Pancreas (tissue), 10 donors: ENCODE measurements at regions not wholly inside any gene's neighbourhood (a gene's known extent, or its start where the extent isn't known, plus 50 kb on each side); places are given as distances from the start of the nearest gene placed in this dataset.

Experiments used
- ATAC-seq, 4 donors: fragments of 200-7000 bp; cut with Tn5 transposase; one replicate each; pipeline versions ENCODE4 v1.8.0 to v1.9.1; 2020; ENCODE audit warnings: mild to moderate bottlenecking in 4 of 4, moderate library complexity in 4 of 4
- DNase-seq, 6 donors: peaks; one replicate each; pipeline ENCODE4 v3.0.0-alpha.2; 2020
- FAIRE-seq: peaks from 2 replicates; lab custom pipeline; 2012; peaks lifted over from hg19 to GRCh38; lab: Jason Lieb, UNC
- H3K27ac ChIP-seq, 4 donors: fragments of 200-600 bp; sonication (generic); 1 replicate in 3 of 4; 2 replicates in 1 of 4; pipeline versions ENCODE4 v1.5.0 to v1.8.0; 2020
- H3K27me3 ChIP-seq, 4 donors: fragments of 200-600 bp; one replicate each; pipeline ENCODE4 v1.8.0; 2021
- H3K36me3 ChIP-seq, 3 donors: fragments of 200-600 bp; sonication (generic) in 1 of 3; one replicate each; pipeline versions ENCODE4 v1.5.0 to v1.8.0; 2020 to 2021
- H3K4me1 ChIP-seq, 3 donors: fragments of 200-600 bp; one replicate each; pipeline ENCODE4 v1.8.0; 2021
- H3K4me3 ChIP-seq, 4 donors: fragments of 200-600 bp; sonication (generic) in 2 of 4; one replicate each; pipeline versions ENCODE4 v1.5.0 to v1.8.0; 2020 to 2021
- H3K9me3 ChIP-seq, 4 donors: fragments of 200-600 bp; one replicate each; pipeline ENCODE4 v1.8.0; 2021
- CTCF ChIP-seq, 4 donors: fragments of 200-600 bp; sonication (generic) in 3 of 4; IDR thresholded peaks; one replicate each; pipeline versions ENCODE4 v1.5.0 to v1.8.0; 2021; ENCODE audit warnings: antibody characterized with exemption in 4 of 4
- WGBS, 2 donors: extraction: QIAGEN DNeasy Blood & Tissue Kit; methylation state at CpG; one replicate each; pipeline ENCODE4 v1.1.7; 2013; 5-methylcytosine and 5-hydroxymethylcytosine counted together
- intact Hi-C, 3 donors: fragments of 100-400 bp; cut with DNase I; formaldehyde crosslinking; loops; one replicate each; pipeline versions ENCODE4 v1.11.1 to v1.14.2; 2022
- donor health status: healthy with polysubstance abuse.
- donor health status: DM: no; HTN: no; CAD: no; lungs with moderate emphysema.
- donor health status: DM: no; HTN: no; CAD: no.
- donor health status: control.
- donor health status: control.
- donor health status: Bipolar disorder and iron deficiency.
- donor health status: DM: yes; HTN: yes; CAD: no.
- donor health status: DM: no; HTN: no; CAD: no.
- donor health status: DM: no; HTN: no; CAD: no.
- donor health status: DM: yes; HTN: yes; CAD: no.

GRCh38 chr4:138561276-138561880 lies 319.2 kb upstream of the SLC7A11 start:
- H3K27me3 ChIP-seq = no peaks in the 10 kb centered on the region
- intact Hi-C loops = no loop called here
- WGBS, 2 donors = 91 to 92% methylated on average over 40 of the region's 40 CpGs
- DNase-seq (peak in 1 of 6 donors; percentile 34), FAIRE-seq (no peak), ATAC-seq (no peak)
- H3K4me3 ChIP-seq = no peak overlapping the region
- no peaks in the 10 kb centered on the region for H3K9me3 ChIP-seq
- no peak for TF ChIP-seq CTCF (IDR thresholded peaks at IDR 0.05)
- no peak overlapping the region for H3K27ac ChIP-seq
- H3K36me3 ChIP-seq = no peaks in the 10 kb centered on the region
- no peaks in the 10 kb centered on the region for H3K4me1 ChIP-seq

GRCh38 chr4:138560448-138560847 lies 318.3 kb upstream of the SLC7A11 start:
- 76 to 85% methylated on average over 21 of the region's 21 CpGs for whole genome bisulfite sequencing, 2 donors
- Histone ChIP-seq H3K27me3 (no peaks in the 10 kb centered on the region), H3K4me1 (no peaks in the 10 kb centered on the region), H3K4me3 (no peak overlapping the region), H3K27ac (no peak overlapping the region), H3K9me3 (no peaks in the 10 kb centered on the region), H3K36me3 (no peaks in the 10 kb centered on the region)
- no peak for ATAC-seq
- intact Hi-C loops = no loop called here
- TF ChIP-seq CTCF (IDR thresholded peaks at IDR 0.05) = no peak
- DNase-seq = no peak
- FAIRE-seq = no peak

- Histone ChIP-seq H3K4me3 (no peak overlapping the region), H3K4me1 (no peaks in the 10 kb centered on the region), H3K36me3 (no peaks in the 10 kb centered on the region), H3K27ac (no peak overlapping the region), H3K9me3 (no peaks in the 10 kb centered on the region), H3K27me3 (no peaks in the 10 kb centered on the region)
- WGBS, 2 donors = 66 to 75% methylated on average over 1 of the region's 1 CpG
- DNase-seq (no peak), ATAC-seq (no peak), FAIRE-seq (no peak)
- intact Hi-C loops = no loop called here
- no peak for TF ChIP-seq CTCF (IDR thresholded peaks at IDR 0.05)
Observed at GRCh38 chr4:138558886-138559285, 316.7 kb upstream of the SLC7A11 start.

- no peak for TF ChIP-seq CTCF (IDR thresholded peaks at IDR 0.05)
- DNase-seq (no peak), ATAC-seq (peak in 2 of 4 donors; percentile 56 to 59), FAIRE-seq (no peak)
- Histone ChIP-seq H3K4me3 (no peak overlapping the region), H3K9me3 (no peaks in the 10 kb centered on the region), H3K4me1 (no peaks in the 10 kb centered on the region), H3K27me3 (no peaks in the 10 kb centered on the region), H3K27ac (no peak overlapping the region), H3K36me3 (no peaks in the 10 kb centered on the region)
- 77 to 81% methylated on average over 1 of the region's 1 CpG for whole genome bisulfite sequencing, 2 donors
- intact Hi-C loops = no loop called here
Observed at GRCh38 chr4:138555584-138555983, 313.4 kb upstream of the SLC7A11 start.

GRCh38 chr4:138555108-138555507 lies 313.0 kb upstream of the SLC7A11 start:
- DNase-seq (no peak), FAIRE-seq (no peak), ATAC-seq (no peak)
- no peak overlapping the region for H3K4me3 ChIP-seq
- no peaks in the 10 kb centered on the region for H3K27me3 ChIP-seq
- no peak for TF ChIP-seq CTCF (IDR thresholded peaks at IDR 0.05)
- no peaks in the 10 kb centered on the region for H3K36me3 ChIP-seq
- WGBS, 2 donors = 90 to 96% methylated on average over 5 of the region's 5 CpGs
- no peak overlapping the region for H3K27ac ChIP-seq
- H3K4me1 ChIP-seq = no peaks in the 10 kb centered on the region
- H3K9me3 ChIP-seq = no peaks in the 10 kb centered on the region
- intact Hi-C loops = no loop called here
